ENCODE measurements at regions not wholly inside any gene's neighbourhood (a gene's known extent, or its start where the extent isn't known, plus 50 kb on each side); places are given as distances from the start of the nearest gene placed in this dataset.

GRCh38 chr6:166101819-166102419 is 65.7 kb downstream of the TBXT start:
- TF ChIP-seq CTCF (IDR thresholded peaks at IDR 0.05) (no peak), POLR2A (IDR thresholded peaks at IDR 0.05) (no peak)
